ENCODE measurements at regions not wholly inside any gene's neighbourhood (a gene's known extent, or its start where the extent isn't known, plus 50 kb on each side); places are given as distances from the start of the nearest gene placed in this dataset.
A peak's percentile ranks its signal among the peaks of the same experiment; 100 is the strongest.

DNA sequence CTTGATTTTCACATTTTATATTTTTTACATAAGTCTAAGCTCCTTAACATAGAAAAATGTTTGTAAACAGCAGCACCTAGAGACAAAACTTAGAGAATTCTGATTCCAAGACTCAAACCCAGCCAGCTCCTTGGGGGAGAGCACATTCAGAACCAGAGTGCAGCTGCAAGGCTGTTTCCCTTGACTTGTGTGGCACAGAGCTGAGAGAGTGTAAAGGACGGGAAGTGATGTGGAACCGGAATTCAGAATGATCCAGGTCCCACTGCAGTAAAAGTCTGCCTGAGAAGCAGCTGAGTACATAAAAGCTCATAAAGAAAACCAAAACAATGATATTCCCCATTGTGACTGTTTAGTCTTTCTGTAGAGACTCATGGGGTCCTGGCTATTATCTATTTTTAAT is 713.8 kb downstream of the RAB28 start:
- no peak overlapping the region for H3K23ac ChIP-seq (ENCODE audit: insufficient read length)
- H3K14ac ChIP-seq (ENCODE audit: insufficient read length) = no peak overlapping the region
- H3K27ac ChIP-seq (ENCODE audit: low read depth, low read length) = no peak overlapping the region
- no peaks in the 10 kb centered on the region for H3K9me3 ChIP-seq (ENCODE audit: insufficient read depth in 2 of 2, low read depth in 1 of 2, low read length in 1 of 2)
- no peak overlapping the region for H3K4ac ChIP-seq (replicated peaks; ENCODE audit: insufficient read length, low read depth, low read length)
- FAIRE-seq (no peak), DNase-seq (ENCODE audit: low read depth in 1 of 2, low spot score in 2 of 2) (no peak)
- no peak overlapping the region for H3K56ac ChIP-seq (replicated peaks; ENCODE audit: insufficient read length, low read depth, low read length)
- no peak overlapping the region for H3K4me3 ChIP-seq (ENCODE audit: extremely low read depth in 1 of 4, insufficient read depth in 2 of 4, low read depth in 3 of 4, low read length in 4 of 4)
- H3K23me2 ChIP-seq (ENCODE audit: low read depth, low read length) = no peaks in the 10 kb centered on the region
- no peaks in the 10 kb centered on the region for H4K20me1 ChIP-seq (replicated peaks in 1 of 2; ENCODE audit: control insufficient read depth in 1 of 2, insufficient read depth in 2 of 2, low read length in 2 of 2)
- H4K5ac ChIP-seq (ENCODE audit: insufficient read length, low read depth, low read length) = no peak overlapping the region
- H2BK20ac ChIP-seq (ENCODE audit: low read length) = no peak overlapping the region
- ChIA-PET CTCF (ENCODE audit: partially characterized antibody) (interaction anchor here (0.7 kb wide), 2 partner anchors 16 to 29 kb away, joined by 3 read pairs; no protein-coding TSS in a partner anchor), POLR2A (ENCODE audit: partially characterized antibody) (no interaction called here)
- no peak overlapping the region for H3K9ac ChIP-seq (replicated peaks in 1 of 4; ENCODE audit: extremely low read depth in 1 of 4, low read depth in 3 of 4, low read length in 3 of 4)
- no peaks in the 10 kb centered on the region for H3K36me3 ChIP-seq (ENCODE audit: control insufficient read depth in 2 of 4, insufficient read depth in 4 of 4, low read length in 3 of 4)
- H2AFZ ChIP-seq (ENCODE audit: low read length) = 0 out of 2 replicates have a peak overlapping the region, but pooled peaks have one; percentile 62
- TF ChIP-seq JUN (IDR thresholded peaks at IDR 0.05; ENCODE audit: low read depth, low read length) (no peak), SUZ12 (IDR thresholded peaks at IDR 0.05; ENCODE audit: low read length) (no peak), SP4 (IDR thresholded peaks at IDR 0.05; ENCODE audit: low read length) (no peak), POLR2AphosphoS5 (IDR thresholded peaks at IDR 0.05; ENCODE audit: low read depth, low read length) (no peak)
- no peak overlapping the region for H2BK5ac ChIP-seq (ENCODE audit: low read depth, low read length)
- H3K18ac ChIP-seq (ENCODE audit: extremely low read depth, low read length) = no peak overlapping the region
- H3K4me1 ChIP-seq (replicated peaks in 1 of 4; ENCODE audit: control insufficient read depth in 3 of 4, insufficient read depth in 4 of 4, low read length in 3 of 4) = no peaks in the 10 kb centered on the region
- H2BK12ac ChIP-seq (ENCODE audit: low read depth, low read length) = no peak overlapping the region
- H2BK15ac ChIP-seq (ENCODE audit: low read length) = no peak overlapping the region
- H3K79me2 ChIP-seq (ENCODE audit: control insufficient read depth in 1 of 2, insufficient read depth in 2 of 2, low read length in 2 of 2) = no peaks in the 10 kb centered on the region
- no peaks in the 10 kb centered on the region for H3K27me3 ChIP-seq (replicated peaks in 1 of 4; ENCODE audit: control insufficient read depth in 3 of 4, extremely low read depth in 1 of 4, insufficient read depth in 3 of 4, low read length in 3 of 4)
- H4K91ac ChIP-seq (replicated peaks; ENCODE audit: insufficient read length, low read length) = no peak overlapping the region
- no peaks in the 10 kb centered on the region for H3K79me1 ChIP-seq (ENCODE audit: low read depth, low read length)
- no peak overlapping the region for H2BK120ac ChIP-seq (replicated peaks; ENCODE audit: low read depth, low read length)
- no peak overlapping the region for H4K8ac ChIP-seq (ENCODE audit: extremely low read depth, insufficient read depth, low read length)
- no peak overlapping the region for H3K4me2 ChIP-seq (ENCODE audit: insufficient read depth in 1 of 2, low read depth in 2 of 2, low read length in 2 of 2)
- no peak overlapping the region for H2AK5ac ChIP-seq (ENCODE audit: low read depth, low read length)
- 91% methylated on average over 2 of the region's 2 CpGs; no CpG with 5 or more reads in 1 of the 2 experiments for WGBS, 2 experiments (ENCODE audit: extremely low coverage in 1 of 2, insufficient coverage in 1 of 2, insufficient read length in 1 of 2, insufficient replicate concordance in 2 of 2, low coverage in 1 of 2, low lambda C conversion rate in 2 of 2, missing lambda C conversion rate in 1 of 2)
